Neutrophil (primary cell): ENCODE measurements at regions not wholly inside any gene's neighbourhood (a gene's known extent, or its start where the extent isn't known, plus 50 kb on each side); places are given as distances from the start of the nearest gene placed in this dataset.

ENCODE experiments used
- H3K27ac ChIP-seq: fragments of 200-600 bp; sonication (generic); 2 replicates; pipeline ENCODE4 v1.5.1; 2016; ENCODE audit warnings: mild to moderate bottlenecking, moderate library complexity
- H3K27me3 ChIP-seq: fragments of 200-600 bp; sonication (generic); 2 replicates; pipeline ENCODE4 v1.6.0; 2016; ENCODE audit warnings: mild to moderate bottlenecking
- H3K36me3 ChIP-seq: fragments of 200-600 bp; sonication (generic); 2 replicates; pipeline ENCODE4 v1.5.1; 2017
- H3K4me1 ChIP-seq, 2 experiments: fragments of 200-600 bp in 1 of 2; sonication (generic) in 1 of 2; 1 replicate in 1 of 2; 2 replicates in 1 of 2; pipeline versions ENCODE4 v1.5.1 to v1.6.1; 2013 to 2016; ENCODE audit warnings: low read depth in 1 of 2, low read length in 1 of 2, mild to moderate bottlenecking in 1 of 2, moderate library complexity in 1 of 2; ENCODE audit not compliant: control insufficient read depth in 1 of 2, insufficient read depth in 1 of 2
- H3K4me3 ChIP-seq, 2 experiments: fragments of 200-600 bp in 1 of 2; sonication (generic) in 1 of 2; 1 replicate in 1 of 2; 2 replicates in 1 of 2; pipeline ENCODE4 v1.5.1; 2013 to 2016; ENCODE audit warnings: low read depth in 1 of 2, low read length in 1 of 2, mild to moderate bottlenecking in 1 of 2, moderate library complexity in 1 of 2
- H3K9me3 ChIP-seq: fragments of 200-600 bp; sonication (generic); 2 replicates; pipeline ENCODE4 v1.5.1; 2016
- TF ChIP-seq, protein P1 (sequence below): fragments of 200-600 bp; sonication (generic); IDR thresholded peaks from 2 replicates; pipeline ENCODE4 v1.5.1; 2016; ENCODE audit warnings: antibody characterized with exemption

DNA sequence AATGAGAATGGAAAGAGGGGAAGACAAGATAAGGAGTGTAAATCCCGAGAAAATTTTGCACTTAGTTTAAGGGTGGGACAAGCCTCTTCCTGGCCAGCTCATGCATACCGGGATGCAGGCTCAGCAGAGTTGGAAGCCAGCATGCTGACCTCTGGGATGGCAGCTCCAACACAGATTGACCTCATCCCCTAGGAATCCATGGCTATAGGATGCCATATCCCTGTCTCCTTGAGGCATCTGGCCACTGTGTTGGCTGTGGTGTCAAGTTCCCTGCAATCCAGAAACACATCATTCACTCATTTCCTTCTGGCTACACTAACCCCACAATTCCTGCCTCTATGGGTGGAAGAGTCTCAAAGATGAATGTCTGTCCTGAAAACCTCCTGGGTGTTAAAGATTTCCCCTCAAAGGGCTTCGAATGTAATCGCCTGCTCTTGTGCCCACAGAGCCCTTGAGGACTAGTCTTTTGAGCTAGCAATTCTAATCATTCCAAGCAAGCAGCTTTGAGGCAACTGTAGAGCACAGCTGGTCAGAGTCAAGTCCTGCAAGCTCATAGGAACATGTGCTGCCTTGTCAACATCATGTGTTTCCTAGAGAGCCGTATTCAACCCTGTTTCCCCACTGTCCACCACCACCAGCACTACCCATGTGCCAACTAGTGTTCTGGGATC lies 141.4 kb downstream of the PMP22 start:
- no peaks in the 10 kb centered on the region for H3K36me3 ChIP-seq
- no peaks in the 10 kb centered on the region for H3K27me3 ChIP-seq
- no peak overlapping the region for H3K27ac ChIP-seq
- H3K4me3 ChIP-seq: no peak overlapping the region
- H3K9me3 ChIP-seq: no peaks in the 10 kb centered on the region
- TF ChIP-seq, protein P1, sequence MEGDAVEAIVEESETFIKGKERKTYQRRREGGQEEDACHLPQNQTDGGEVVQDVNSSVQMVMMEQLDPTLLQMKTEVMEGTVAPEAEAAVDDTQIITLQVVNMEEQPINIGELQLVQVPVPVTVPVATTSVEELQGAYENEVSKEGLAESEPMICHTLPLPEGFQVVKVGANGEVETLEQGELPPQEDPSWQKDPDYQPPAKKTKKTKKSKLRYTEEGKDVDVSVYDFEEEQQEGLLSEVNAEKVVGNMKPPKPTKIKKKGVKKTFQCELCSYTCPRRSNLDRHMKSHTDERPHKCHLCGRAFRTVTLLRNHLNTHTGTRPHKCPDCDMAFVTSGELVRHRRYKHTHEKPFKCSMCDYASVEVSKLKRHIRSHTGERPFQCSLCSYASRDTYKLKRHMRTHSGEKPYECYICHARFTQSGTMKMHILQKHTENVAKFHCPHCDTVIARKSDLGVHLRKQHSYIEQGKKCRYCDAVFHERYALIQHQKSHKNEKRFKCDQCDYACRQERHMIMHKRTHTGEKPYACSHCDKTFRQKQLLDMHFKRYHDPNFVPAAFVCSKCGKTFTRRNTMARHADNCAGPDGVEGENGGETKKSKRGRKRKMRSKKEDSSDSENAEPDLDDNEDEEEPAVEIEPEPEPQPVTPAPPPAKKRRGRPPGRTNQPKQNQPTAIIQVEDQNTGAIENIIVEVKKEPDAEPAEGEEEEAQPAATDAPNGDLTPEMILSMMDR: no peak
- H3K4me1 ChIP-seq: peaks cover 0 to 20% of the 10 kb centered on the region in 2 experiments

DNA sequence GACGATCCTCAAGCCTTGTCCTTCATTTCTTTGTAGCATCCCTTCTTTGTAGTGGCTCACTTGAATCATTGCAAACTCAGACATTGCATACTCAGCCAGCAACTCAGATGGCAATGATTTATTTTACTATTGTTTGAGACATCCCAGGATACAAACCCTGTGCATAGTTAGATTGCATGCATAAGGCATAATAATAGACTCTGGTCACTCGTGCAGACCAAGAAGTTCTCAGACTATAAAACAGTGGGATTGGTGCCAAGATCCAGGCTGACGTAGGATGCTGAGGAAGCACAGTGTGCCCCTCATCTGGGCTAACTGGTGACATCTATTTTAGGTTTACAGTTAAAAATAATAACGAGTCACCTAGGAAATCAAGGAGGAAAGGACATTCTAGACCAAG lies 142.3 kb downstream of the PMP22 start:
- no peaks in the 10 kb centered on the region for H3K9me3 ChIP-seq
- no peak overlapping the region for H3K27ac ChIP-seq
- TF ChIP-seq, protein P1: no peak
- H3K27me3 ChIP-seq: no peaks in the 10 kb centered on the region
- H3K4me3 ChIP-seq: no peak overlapping the region
- H3K4me1 ChIP-seq: peaks cover 0 to 20% of the 10 kb centered on the region in 2 experiments
- no peaks in the 10 kb centered on the region for H3K36me3 ChIP-seq

DNA sequence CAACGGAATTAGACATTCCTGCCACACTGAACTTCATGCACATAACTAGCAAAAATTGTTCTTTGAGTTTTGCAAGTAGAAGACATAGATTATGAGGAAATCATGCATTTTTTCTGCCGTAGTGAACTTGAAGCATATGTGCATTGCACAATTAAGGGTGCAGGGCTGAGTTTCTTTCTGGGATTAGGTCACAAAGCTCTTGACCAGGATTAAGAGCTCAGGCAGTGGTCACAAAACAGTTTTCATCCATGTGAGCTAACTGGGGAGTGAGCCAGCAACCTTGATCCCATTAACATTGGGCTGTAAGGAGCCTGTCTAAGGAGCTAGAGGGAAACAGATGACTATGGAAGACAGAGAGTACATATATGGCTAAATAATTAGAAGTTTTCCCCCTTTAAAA lies 143.7 kb downstream of the PMP22 start:
- TF ChIP-seq, protein P1: no peak
- Histone ChIP-seq H3K4me3 (no peak overlapping the region), H3K9me3 (peaks cover 4% of the 10 kb centered on the region), H3K36me3 (no peaks in the 10 kb centered on the region), H3K27ac (no peak overlapping the region), H3K27me3 (no peaks in the 10 kb centered on the region), H3K4me1 (peaks cover 0 to 20% of the 10 kb centered on the region in 2 experiments)

DNA sequence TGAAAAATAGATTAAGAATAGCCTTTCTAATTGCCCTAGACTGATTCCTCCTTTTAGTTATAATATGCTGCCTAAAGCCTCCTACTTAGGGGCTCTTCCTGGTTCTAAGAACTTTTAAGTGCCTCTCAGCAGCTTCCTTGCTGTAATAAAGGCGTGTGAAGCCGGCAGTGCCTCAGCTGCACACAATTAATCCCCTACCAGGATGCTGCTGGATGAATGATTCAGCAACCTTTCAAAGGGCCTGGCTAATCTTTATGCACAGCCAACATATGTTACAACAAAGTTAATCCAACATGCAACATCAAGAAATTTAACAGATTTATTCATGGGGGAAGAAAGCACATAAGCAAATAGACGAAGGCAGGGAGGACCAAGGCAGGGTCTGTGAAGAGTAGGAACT lies 145.2 kb downstream of the PMP22 start:
- no peak overlapping the region for H3K4me3 ChIP-seq
- no peaks in the 10 kb centered on the region for H3K27me3 ChIP-seq
- H3K27ac ChIP-seq: no peak overlapping the region
- H3K4me1 ChIP-seq: peaks cover 0 to 20% of the 10 kb centered on the region in 2 experiments
- no peaks in the 10 kb centered on the region for H3K36me3 ChIP-seq
- peaks cover 8% of the 10 kb centered on the region for H3K9me3 ChIP-seq
- TF ChIP-seq, protein P1: no peak

DNA sequence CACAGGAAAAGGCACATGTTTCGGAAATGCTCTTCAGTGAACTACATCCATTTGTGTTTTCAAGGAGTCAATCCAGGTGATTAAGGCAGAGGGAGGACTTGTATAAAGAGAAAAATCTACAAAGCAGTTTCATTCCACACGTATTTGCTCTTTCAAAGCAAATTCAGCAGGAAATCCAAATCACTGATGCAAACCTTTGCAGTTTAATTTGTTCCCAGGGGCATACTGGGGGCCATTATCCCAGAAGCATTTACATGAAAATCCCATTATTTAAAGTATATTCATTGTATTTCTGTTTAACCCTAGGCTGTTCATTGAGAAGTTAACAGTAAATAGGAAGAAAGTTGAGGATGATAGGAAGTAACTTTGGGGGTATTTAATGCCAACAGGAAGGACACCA lies 147.9 kb downstream of the PMP22 start:
- Histone ChIP-seq H3K36me3 (no peaks in the 10 kb centered on the region), H3K27ac (no peak overlapping the region)
- TF ChIP-seq, protein P1: no peak

More for the DNA sequence above, 147.9 kb downstream of the PMP22 start:
- H3K27me3 ChIP-seq: no peaks in the 10 kb centered on the region
- H3K4me3 ChIP-seq: no peak overlapping the region
- H3K4me1 ChIP-seq: peaks cover 0 to 20% of the 10 kb centered on the region in 2 experiments
- H3K9me3 ChIP-seq: peaks cover 8% of the 10 kb centered on the region
